ENCODE measurements at regions not wholly inside any gene's neighbourhood (a gene's known extent, or its start where the extent isn't known, plus 50 kb on each side); places are given as distances from the start of the nearest gene placed in this dataset.

GRCh38 chr9:14478175-14479162 lies 164.5 kb upstream of the NFIB start:
- no peak for TF ChIP-seq MEF2A (IDR thresholded peaks at IDR 0.05; ENCODE audit: borderline replicate concordance, low read depth)
- no peak for TF ChIP-seq EP300 (IDR thresholded peaks at IDR 0.05; ENCODE audit: borderline replicate concordance in 1 of 2, low read depth in 1 of 2, low read length in 1 of 2)
- TF ChIP-seq, protein P1, sequence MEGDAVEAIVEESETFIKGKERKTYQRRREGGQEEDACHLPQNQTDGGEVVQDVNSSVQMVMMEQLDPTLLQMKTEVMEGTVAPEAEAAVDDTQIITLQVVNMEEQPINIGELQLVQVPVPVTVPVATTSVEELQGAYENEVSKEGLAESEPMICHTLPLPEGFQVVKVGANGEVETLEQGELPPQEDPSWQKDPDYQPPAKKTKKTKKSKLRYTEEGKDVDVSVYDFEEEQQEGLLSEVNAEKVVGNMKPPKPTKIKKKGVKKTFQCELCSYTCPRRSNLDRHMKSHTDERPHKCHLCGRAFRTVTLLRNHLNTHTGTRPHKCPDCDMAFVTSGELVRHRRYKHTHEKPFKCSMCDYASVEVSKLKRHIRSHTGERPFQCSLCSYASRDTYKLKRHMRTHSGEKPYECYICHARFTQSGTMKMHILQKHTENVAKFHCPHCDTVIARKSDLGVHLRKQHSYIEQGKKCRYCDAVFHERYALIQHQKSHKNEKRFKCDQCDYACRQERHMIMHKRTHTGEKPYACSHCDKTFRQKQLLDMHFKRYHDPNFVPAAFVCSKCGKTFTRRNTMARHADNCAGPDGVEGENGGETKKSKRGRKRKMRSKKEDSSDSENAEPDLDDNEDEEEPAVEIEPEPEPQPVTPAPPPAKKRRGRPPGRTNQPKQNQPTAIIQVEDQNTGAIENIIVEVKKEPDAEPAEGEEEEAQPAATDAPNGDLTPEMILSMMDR (IDR thresholded peaks at IDR 0.05) = no peak
- TF ChIP-seq, protein P2, sequence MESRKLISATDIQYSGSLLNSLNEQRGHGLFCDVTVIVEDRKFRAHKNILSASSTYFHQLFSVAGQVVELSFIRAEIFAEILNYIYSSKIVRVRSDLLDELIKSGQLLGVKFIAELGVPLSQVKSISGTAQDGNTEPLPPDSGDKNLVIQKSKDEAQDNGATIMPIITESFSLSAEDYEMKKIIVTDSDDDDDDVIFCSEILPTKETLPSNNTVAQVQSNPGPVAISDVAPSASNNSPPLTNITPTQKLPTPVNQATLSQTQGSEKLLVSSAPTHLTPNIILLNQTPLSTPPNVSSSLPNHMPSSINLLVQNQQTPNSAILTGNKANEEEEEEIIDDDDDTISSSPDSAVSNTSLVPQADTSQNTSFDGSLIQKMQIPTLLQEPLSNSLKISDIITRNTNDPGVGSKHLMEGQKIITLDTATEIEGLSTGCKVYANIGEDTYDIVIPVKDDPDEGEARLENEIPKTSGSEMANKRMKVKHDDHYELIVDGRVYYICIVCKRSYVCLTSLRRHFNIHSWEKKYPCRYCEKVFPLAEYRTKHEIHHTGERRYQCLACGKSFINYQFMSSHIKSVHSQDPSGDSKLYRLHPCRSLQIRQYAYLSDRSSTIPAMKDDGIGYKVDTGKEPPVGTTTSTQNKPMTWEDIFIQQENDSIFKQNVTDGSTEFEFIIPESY (IDR thresholded peaks at IDR 0.05; ENCODE audit: borderline replicate concordance, low read depth) = no peak
- no peak for TF ChIP-seq RAD21 (IDR thresholded peaks at IDR 0.05; ENCODE audit: low read length)
- TF ChIP-seq RCOR1 (IDR thresholded peaks at IDR 0.05; ENCODE audit: low read length) = no peak
